WTC11 (cell line): ENCODE measurements at regions not wholly inside any gene's neighbourhood (a gene's known extent, or its start where the extent isn't known, plus 50 kb on each side); places are given as distances from the start of the nearest gene placed in this dataset.

ENCODE experiments used
- ATF1 ChIP-seq: sonication (generic); formaldehyde crosslinking; IDR thresholded peaks from 2 replicates; pipeline ENCODE4 v1.8.1; 2023; ENCODE audit warnings: mild to moderate bottlenecking, moderate library complexity, missing genetic modification reagents
- ATF3 ChIP-seq: sonication (generic); formaldehyde crosslinking; conservative IDR thresholded peaks from 2 replicates; pipeline ENCODE4 v1.8.1; 2022; ENCODE audit warnings: mild to moderate bottlenecking, missing genetic modification reagents
- ATF6 ChIP-seq: sonication (generic); formaldehyde crosslinking; IDR thresholded peaks from 2 replicates; pipeline ENCODE4 v1.8.1; 2023; ENCODE audit warnings: mild to moderate bottlenecking, missing genetic modification reagents
- CREB1 ChIP-seq: sonication (generic); formaldehyde crosslinking; IDR thresholded peaks from 2 replicates; pipeline ENCODE4 v1.8.0; 2023; ENCODE audit warnings: mild to moderate bottlenecking, missing genetic modification reagents
- CREM ChIP-seq: sonication (generic); formaldehyde crosslinking; IDR thresholded peaks from 2 replicates; pipeline ENCODE4 v1.8.1; 2022; ENCODE audit warnings: mild to moderate bottlenecking, missing genetic modification reagents, moderate library complexity
- E2F1 ChIP-seq: sonication (generic); formaldehyde crosslinking; IDR thresholded peaks from 2 replicates; pipeline ENCODE4 v1.8.0; 2022; ENCODE audit warnings: mild to moderate bottlenecking, missing genetic modification reagents
- E2F5 ChIP-seq: sonication (generic); formaldehyde crosslinking; IDR thresholded peaks from 2 replicates; pipeline ENCODE4 v1.8.1; 2022; ENCODE audit warnings: mild to moderate bottlenecking, moderate library complexity, missing genetic modification reagents
- EMX1 ChIP-seq: fragments of 250-450 bp; sonication (Bioruptor Pico); IDR thresholded peaks from 2 replicates; pipeline ENCODE4 v1.8.0; 2021; ENCODE audit warnings: mild to moderate bottlenecking
- ERG ChIP-seq: fragments of 250-450 bp; sonication (Bioruptor Pico); IDR thresholded peaks from 2 replicates; pipeline ENCODE4 v1.8.0; 2021; ENCODE audit warnings: mild to moderate bottlenecking
- ESRRA ChIP-seq: sonication (generic); formaldehyde crosslinking; IDR thresholded peaks from 2 replicates; pipeline ENCODE4 v1.8.1; 2022; ENCODE audit warnings: mild to moderate bottlenecking, missing genetic modification reagents, borderline replicate concordance
- ETV6 ChIP-seq: sonication (generic); formaldehyde crosslinking; IDR thresholded peaks from 2 replicates; pipeline ENCODE4 v1.8.1; 2022; ENCODE audit warnings: mild to moderate bottlenecking, missing genetic modification reagents
- FOXJ3 ChIP-seq: sonication (generic); formaldehyde crosslinking; IDR thresholded peaks from 2 replicates; pipeline ENCODE4 v1.9.0; 2021; ENCODE audit warnings: missing genetic modification reagents, mild to moderate bottlenecking, borderline replicate concordance
- IRF1 ChIP-seq: sonication (generic); formaldehyde crosslinking; IDR thresholded peaks from 2 replicates; pipeline ENCODE4 v1.8.0; 2023; ENCODE audit warnings: missing genetic modification reagents
- MAX ChIP-seq: sonication (generic); formaldehyde crosslinking; IDR thresholded peaks from 2 replicates; pipeline ENCODE4 v1.8.0; 2022; ENCODE audit warnings: mild to moderate bottlenecking, missing genetic modification reagents
- MXD4 ChIP-seq: fragments of 250-450 bp; sonication (Bioruptor Pico); IDR thresholded peaks from 2 replicates; pipeline ENCODE4 v1.8.0; 2021; ENCODE audit warnings: mild to moderate bottlenecking, moderate library complexity, borderline replicate concordance
- MYBL2 ChIP-seq: sonication (generic); formaldehyde crosslinking; IDR thresholded peaks from 2 replicates; pipeline ENCODE4 v1.8.1; 2023; ENCODE audit warnings: mild to moderate bottlenecking, moderate library complexity, missing genetic modification reagents
- NFATC4 ChIP-seq: fragments of 250-450 bp; sonication (Bioruptor Pico); IDR thresholded peaks from 2 replicates; pipeline ENCODE4 v1.9.0; 2021; ENCODE audit warnings: mild to moderate bottlenecking
- OVOL2 ChIP-seq: fragments of 250-450 bp; sonication (Bioruptor Pico); IDR thresholded peaks from 2 replicates; pipeline ENCODE4 v1.9.0; 2021; ENCODE audit warnings: mild to moderate bottlenecking, borderline replicate concordance
- SP1 ChIP-seq: sonication (generic); formaldehyde crosslinking; conservative IDR thresholded peaks from 2 replicates; pipeline ENCODE4 v1.8.1; 2022; ENCODE audit warnings: missing genetic modification reagents
- STAT6 ChIP-seq: sonication (generic); formaldehyde crosslinking; conservative IDR thresholded peaks from 2 replicates; pipeline ENCODE4 v1.8.1; 2023; ENCODE audit warnings: mild to moderate bottlenecking, low read depth, missing genetic modification reagents, moderate library complexity
- TEAD4 ChIP-seq: sonication (generic); formaldehyde crosslinking; IDR thresholded peaks from 2 replicates; pipeline ENCODE4 v1.8.0; 2022; ENCODE audit warnings: mild to moderate bottlenecking, missing genetic modification reagents
- USF1 ChIP-seq: sonication (generic); formaldehyde crosslinking; IDR thresholded peaks from 2 replicates; pipeline ENCODE4 v1.8.0; 2022; ENCODE audit warnings: mild to moderate bottlenecking, missing genetic modification reagents
- ZNF263 ChIP-seq: sonication (generic); formaldehyde crosslinking; IDR thresholded peaks from 2 replicates; pipeline ENCODE4 v1.8.1; 2022; ENCODE audit warnings: low read depth, mild to moderate bottlenecking, moderate library complexity, missing genetic modification reagents
- ZNF317 ChIP-seq: sonication (generic); formaldehyde crosslinking; IDR thresholded peaks from 2 replicates; pipeline ENCODE4 v1.8.1; 2023; ENCODE audit warnings: low read depth, mild to moderate bottlenecking, moderate library complexity, missing genetic modification reagents, borderline replicate concordance
- ZNF423 ChIP-seq: fragments of 250-450 bp; sonication (Bioruptor Pico); IDR thresholded peaks from 2 replicates; pipeline ENCODE4 v2.1.2; 2022; ENCODE audit warnings: mild to moderate bottlenecking, moderate library complexity
- ZNF532 ChIP-seq: fragments of 250-450 bp; sonication (Bioruptor Pico); IDR thresholded peaks from 2 replicates; pipeline ENCODE4 v1.9.0; 2021; ENCODE audit warnings: mild to moderate bottlenecking, borderline replicate concordance

GRCh38 chr3:14598143-14598569 is 53.4 kb upstream of the CCDC174 start (continued):
- TF ChIP-seq ZNF317 (CRISPR knock-in tag), result no peak
- TF ChIP-seq FOXJ3 (CRISPR knock-in tag), result no peak
- TF ChIP-seq MYBL2, result no peak
- TF ChIP-seq SP1, result no peak
- no peak for TF ChIP-seq ATF1 (CRISPR knock-in tag)
- no peak for TF ChIP-seq ZNF263 (CRISPR knock-in tag)
- TF ChIP-seq ATF3 (CRISPR knock-in tag), result no peak
- TF ChIP-seq ESRRA (CRISPR knock-in tag), result no peak
- TF ChIP-seq ZNF532 (CRISPR knock-in tag), result no peak
- no peak for TF ChIP-seq TEAD4 (CRISPR knock-in tag)
- TF ChIP-seq IRF1 (CRISPR knock-in tag), result peak; percentile 43; the same call in 1 of the 2 replicates
- no peak for TF ChIP-seq ATF6
- no peak for TF ChIP-seq MAX (CRISPR knock-in tag)
- TF ChIP-seq NFATC4 (CRISPR knock-in tag), result no peak
- TF ChIP-seq CREM (CRISPR knock-in tag), result no peak
- no peak for TF ChIP-seq ZNF423 (CRISPR knock-in tag)
- TF ChIP-seq EMX1 (CRISPR knock-in tag), result no peak
- TF ChIP-seq OVOL2 (CRISPR knock-in tag), result no peak
- no peak for TF ChIP-seq MXD4 (CRISPR knock-in tag)
- TF ChIP-seq STAT6, result no peak
- TF ChIP-seq E2F5 (CRISPR knock-in tag), result no peak
- no peak for TF ChIP-seq ETV6 (CRISPR knock-in tag)
- no peak for TF ChIP-seq CREB1 (CRISPR knock-in tag)
- peak; percentile 19; the same call in 1 of the 2 replicates for TF ChIP-seq USF1 (CRISPR knock-in tag)
- TF ChIP-seq E2F1 (CRISPR knock-in tag), result no peak
- no peak for TF ChIP-seq ERG (CRISPR knock-in tag)
